ENCODE measurements at regions not wholly inside any gene's neighbourhood (a gene's known extent, or its start where the extent isn't known, plus 50 kb on each side); places are given as distances from the start of the nearest gene placed in this dataset.
"Not testable (repeated sequence)": the region's sequence is repeated elsewhere in the genome, so short reads cannot be mapped to it uniquely, and the experiment has no call there.

- Histone ChIP-seq H3K79me2 (replicated peaks; ENCODE audit: insufficient read depth, low read length) (no peaks in the 10 kb centered on the region), H2AFZ (ENCODE audit: low read depth, low read length) (no peak overlapping the region), H3K4me2 (ENCODE audit: low read length) (no peak overlapping the region), H3K9ac (ENCODE audit: low read length) (no peak overlapping the region), H4K20me1 (ENCODE audit: insufficient read depth) (no peaks in the 10 kb centered on the region), H3K4me3 (ENCODE audit: low read length) (no peak overlapping the region), H3F3A (ENCODE audit: insufficient read depth, low read length, poor library complexity, severe bottlenecking) (no peaks in the 10 kb centered on the region), H3K9me3 (ENCODE audit: low read length) (no peaks in the 10 kb centered on the region), H3K36me3 (ENCODE audit: insufficient read depth, low read length) (no peaks in the 10 kb centered on the region), H3K9me2 (ENCODE audit: insufficient read depth, low read length) (no peaks in the 10 kb centered on the region), H3K27ac (ENCODE audit: low read length) (no peak overlapping the region), H3K27me3 (ENCODE audit: insufficient read depth, low read depth, low read length) (no peaks in the 10 kb centered on the region)
- TF ChIP-seq REST (IDR thresholded peaks at IDR 0.05; ENCODE audit: borderline replicate concordance) = no peak
Measured at GRCh38 chr4:30116401-30116800, 603.8 kb upstream of the PCDH7 start.

- Histone ChIP-seq H3K27me3 (ENCODE audit: insufficient read depth, low read depth, low read length) (no peaks in the 10 kb centered on the region), H3K4me2 (ENCODE audit: low read length) (no peak overlapping the region), H4K20me1 (ENCODE audit: insufficient read depth) (no peaks in the 10 kb centered on the region), H3K36me3 (ENCODE audit: insufficient read depth, low read length) (no peaks in the 10 kb centered on the region), H3K4me3 (ENCODE audit: low read length) (no peak overlapping the region), H3F3A (ENCODE audit: insufficient read depth, low read length, poor library complexity, severe bottlenecking) (no peaks in the 10 kb centered on the region), H3K27ac (ENCODE audit: low read length) (no peak overlapping the region), H2AFZ (ENCODE audit: low read depth, low read length) (no peak overlapping the region), H3K9me3 (ENCODE audit: low read length) (no peaks in the 10 kb centered on the region), H3K9ac (ENCODE audit: low read length) (no peak overlapping the region), H3K9me2 (ENCODE audit: insufficient read depth, low read length) (no peaks in the 10 kb centered on the region), H3K79me2 (replicated peaks; ENCODE audit: insufficient read depth, low read length) (no peaks in the 10 kb centered on the region)
- no peak for TF ChIP-seq CTCF (IDR thresholded peaks at IDR 0.05; ENCODE audit: poor library complexity, severe bottlenecking)
Measured at GRCh38 chr4:30117433-30117832, 602.7 kb upstream of the PCDH7 start.

- Histone ChIP-seq H3K79me2 (replicated peaks; ENCODE audit: insufficient read depth, low read length) (no peaks in the 10 kb centered on the region), H3K36me3 (ENCODE audit: insufficient read depth, low read length) (no peaks in the 10 kb centered on the region), H4K20me1 (ENCODE audit: insufficient read depth) (no peaks in the 10 kb centered on the region), H3K9me2 (ENCODE audit: insufficient read depth, low read length) (no peaks in the 10 kb centered on the region), H3K27me3 (ENCODE audit: insufficient read depth, low read depth, low read length) (no peaks in the 10 kb centered on the region), H2AFZ (ENCODE audit: low read depth, low read length) (no peak overlapping the region), H3K27ac (ENCODE audit: low read length) (no peak overlapping the region), H3K4me2 (ENCODE audit: low read length) (no peak overlapping the region), H3K4me3 (ENCODE audit: low read length) (no peak overlapping the region), H3K9me3 (ENCODE audit: low read length) (no peaks in the 10 kb centered on the region), H3F3A (ENCODE audit: insufficient read depth, low read length, poor library complexity, severe bottlenecking) (no peaks in the 10 kb centered on the region), H3K9ac (ENCODE audit: low read length) (no peak overlapping the region)
- TF ChIP-seq EP300 (conservative IDR thresholded peaks at IDR 0.05; ENCODE audit: poor library complexity, severe bottlenecking) (no peak), SMC3 (conservative IDR thresholded peaks at IDR 0.05; ENCODE audit: poor library complexity) (no peak)
Measured at GRCh38 chr4:30122711-30123110, 597.5 kb upstream of the PCDH7 start.

- not testable (repeated sequence) for H3K9ac ChIP-seq (ENCODE audit: low read length); H3K4me3 ChIP-seq (ENCODE audit: low read length); H3K9me2 ChIP-seq (ENCODE audit: insufficient read depth, low read length); H3K79me2 ChIP-seq (replicated peaks; ENCODE audit: insufficient read depth, low read length); H3K27ac ChIP-seq (ENCODE audit: low read length); H4K20me1 ChIP-seq (ENCODE audit: insufficient read depth); H3F3A ChIP-seq (ENCODE audit: insufficient read depth, low read length, poor library complexity, severe bottlenecking); H2AFZ ChIP-seq (ENCODE audit: low read depth, low read length); H3K9me3 ChIP-seq (ENCODE audit: low read length); H3K36me3 ChIP-seq (ENCODE audit: insufficient read depth, low read length); H3K27me3 ChIP-seq (ENCODE audit: insufficient read depth, low read depth, low read length); H3K4me2 ChIP-seq (ENCODE audit: low read length)
Measured at GRCh38 chr4:30124621-30125020, 595.5 kb upstream of the PCDH7 start.

All from neural cell (in vitro differentiated cells).